ENCODE measurements at regions not wholly inside any gene's neighbourhood (a gene's known extent, or its start where the extent isn't known, plus 50 kb on each side); places are given as distances from the start of the nearest gene placed in this dataset.

DNA sequence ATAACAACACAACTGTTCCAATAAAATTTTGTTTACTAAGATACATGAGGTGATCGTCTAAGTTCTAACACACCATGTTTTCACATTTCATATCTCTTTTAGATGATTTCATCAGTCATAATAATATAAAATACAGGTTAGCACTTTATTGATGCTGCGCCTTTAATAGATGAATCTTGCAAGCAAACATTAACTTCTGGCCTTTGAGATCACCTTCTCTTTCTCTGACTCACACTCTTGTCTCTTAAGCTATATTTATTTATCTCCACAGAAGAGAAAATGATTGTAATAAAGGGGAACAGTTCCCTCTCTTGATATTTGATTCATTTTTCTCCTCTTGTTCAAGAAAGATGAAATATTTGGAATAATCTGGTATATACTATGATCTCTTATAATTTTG lies 603.3 kb upstream of the POU3F3 start:
- no peak for ATAC-seq

DNA sequence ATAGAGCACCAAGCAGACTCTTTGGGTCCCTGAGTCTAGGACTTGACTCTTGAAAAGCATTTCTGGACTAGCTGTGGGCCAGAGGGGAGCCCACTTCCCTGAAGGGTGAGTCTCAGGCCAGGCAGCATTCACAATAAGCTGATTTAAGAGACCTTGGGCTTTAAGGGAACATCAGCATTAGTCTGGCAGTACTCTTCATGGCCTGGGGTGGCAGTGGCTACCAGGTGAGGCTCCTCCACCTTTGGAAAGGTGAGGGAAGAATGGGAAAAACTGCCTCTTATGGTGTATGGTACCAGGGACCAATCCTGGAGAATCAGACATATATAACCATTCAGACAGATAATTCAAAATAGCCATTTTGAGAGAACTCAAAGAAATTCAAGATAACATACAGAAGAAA lies 599.9 kb upstream of the POU3F3 start:
- ATAC-seq, result no peak
- TF ChIP-seq BACH2 (CRISPR knock-in tag; IDR thresholded peaks at IDR 0.05; ENCODE audit: borderline replicate concordance) (no peak), ESRRG (CRISPR knock-in tag; IDR thresholded peaks at IDR 0.05) (no peak), ARNTL (CRISPR knock-in tag; IDR thresholded peaks at IDR 0.05; ENCODE audit: borderline replicate concordance, low read depth) (no peak), POU6F1 (CRISPR knock-in tag; IDR thresholded peaks at IDR 0.05; ENCODE audit: borderline replicate concordance, low read depth) (no peak), ZNF565 (CRISPR knock-in tag; conservative IDR thresholded peaks at IDR 0.05; ENCODE audit: low read depth) (no peak), CSDC2 (CRISPR knock-in tag; IDR thresholded peaks at IDR 0.05) (no peak), CREB5 (CRISPR knock-in tag; IDR thresholded peaks at IDR 0.05; ENCODE audit: low read depth) (no peak), ZC3H10 (CRISPR knock-in tag; IDR thresholded peaks at IDR 0.05) (no peak), OSR1 (CRISPR knock-in tag; IDR thresholded peaks at IDR 0.05) (no peak), SNAI2 (CRISPR knock-in tag; IDR thresholded peaks at IDR 0.05) (no peak), TCF4 (CRISPR knock-in tag; IDR thresholded peaks at IDR 0.05; ENCODE audit: borderline replicate concordance) (no peak), RARB (CRISPR knock-in tag; IDR thresholded peaks at IDR 0.05) (no peak), GLIS3 (CRISPR knock-in tag; IDR thresholded peaks at IDR 0.05) (no peak), ZFP30 (CRISPR knock-in tag; IDR thresholded peaks at IDR 0.05) (no peak), ISL1 (CRISPR knock-in tag; IDR thresholded peaks at IDR 0.05) (no peak), ZNF8 (CRISPR knock-in tag; IDR thresholded peaks at IDR 0.05) (no peak)
- TF ChIP-seq, protein P1, sequence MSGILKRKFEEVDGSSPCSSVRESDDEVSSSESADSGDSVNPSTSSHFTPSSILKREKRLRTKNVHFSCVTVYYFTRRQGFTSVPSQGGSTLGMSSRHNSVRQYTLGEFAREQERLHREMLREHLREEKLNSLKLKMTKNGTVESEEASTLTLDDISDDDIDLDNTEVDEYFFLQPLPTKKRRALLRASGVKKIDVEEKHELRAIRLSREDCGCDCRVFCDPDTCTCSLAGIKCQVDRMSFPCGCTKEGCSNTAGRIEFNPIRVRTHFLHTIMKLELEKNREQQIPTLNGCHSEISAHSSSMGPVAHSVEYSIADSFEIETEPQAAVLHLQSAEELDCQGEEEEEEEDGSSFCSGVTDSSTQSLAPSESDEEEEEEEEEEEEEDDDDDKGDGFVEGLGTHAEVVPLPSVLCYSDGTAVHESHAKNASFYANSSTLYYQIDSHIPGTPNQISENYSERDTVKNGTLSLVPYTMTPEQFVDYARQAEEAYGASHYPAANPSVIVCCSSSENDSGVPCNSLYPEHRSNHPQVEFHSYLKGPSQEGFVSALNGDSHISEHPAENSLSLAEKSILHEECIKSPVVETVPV (CRISPR knock-in tag; IDR thresholded peaks at IDR 0.05), result no peak
- TF ChIP-seq, protein P2, sequence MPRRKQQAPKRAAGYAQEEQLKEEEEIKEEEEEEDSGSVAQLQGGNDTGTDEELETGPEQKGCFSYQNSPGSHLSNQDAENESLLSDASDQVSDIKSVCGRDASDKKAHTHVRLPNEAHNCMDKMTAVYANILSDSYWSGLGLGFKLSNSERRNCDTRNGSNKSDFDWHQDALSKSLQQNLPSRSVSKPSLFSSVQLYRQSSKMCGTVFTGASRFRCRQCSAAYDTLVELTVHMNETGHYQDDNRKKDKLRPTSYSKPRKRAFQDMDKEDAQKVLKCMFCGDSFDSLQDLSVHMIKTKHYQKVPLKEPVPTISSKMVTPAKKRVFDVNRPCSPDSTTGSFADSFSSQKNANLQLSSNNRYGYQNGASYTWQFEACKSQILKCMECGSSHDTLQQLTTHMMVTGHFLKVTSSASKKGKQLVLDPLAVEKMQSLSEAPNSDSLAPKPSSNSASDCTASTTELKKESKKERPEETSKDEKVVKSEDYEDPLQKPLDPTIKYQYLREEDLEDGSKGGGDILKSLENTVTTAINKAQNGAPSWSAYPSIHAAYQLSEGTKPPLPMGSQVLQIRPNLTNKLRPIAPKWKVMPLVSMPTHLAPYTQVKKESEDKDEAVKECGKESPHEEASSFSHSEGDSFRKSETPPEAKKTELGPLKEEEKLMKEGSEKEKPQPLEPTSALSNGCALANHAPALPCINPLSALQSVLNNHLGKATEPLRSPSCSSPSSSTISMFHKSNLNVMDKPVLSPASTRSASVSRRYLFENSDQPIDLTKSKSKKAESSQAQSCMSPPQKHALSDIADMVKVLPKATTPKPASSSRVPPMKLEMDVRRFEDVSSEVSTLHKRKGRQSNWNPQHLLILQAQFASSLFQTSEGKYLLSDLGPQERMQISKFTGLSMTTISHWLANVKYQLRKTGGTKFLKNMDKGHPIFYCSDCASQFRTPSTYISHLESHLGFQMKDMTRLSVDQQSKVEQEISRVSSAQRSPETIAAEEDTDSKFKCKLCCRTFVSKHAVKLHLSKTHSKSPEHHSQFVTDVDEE (CRISPR knock-in tag; IDR thresholded peaks at IDR 0.05), result no peak

More for the DNA sequence above, 603.3 kb upstream of the POU3F3 start:
- TF ChIP-seq ZNF8 (CRISPR knock-in tag; IDR thresholded peaks at IDR 0.05) (no peak), ZFP3 (CRISPR knock-in tag; IDR thresholded peaks at IDR 0.05) (no peak), POU6F1 (CRISPR knock-in tag; IDR thresholded peaks at IDR 0.05; ENCODE audit: borderline replicate concordance, low read depth) (no peak), SNAI2 (CRISPR knock-in tag; IDR thresholded peaks at IDR 0.05) (no peak), ARNTL (CRISPR knock-in tag; IDR thresholded peaks at IDR 0.05; ENCODE audit: borderline replicate concordance, low read depth) (no peak), CSDC2 (CRISPR knock-in tag; IDR thresholded peaks at IDR 0.05) (no peak), ZFP30 (CRISPR knock-in tag; IDR thresholded peaks at IDR 0.05) (no peak), GLIS3 (CRISPR knock-in tag; IDR thresholded peaks at IDR 0.05) (no peak), OSR1 (CRISPR knock-in tag; IDR thresholded peaks at IDR 0.05) (no peak), CREB5 (CRISPR knock-in tag; IDR thresholded peaks at IDR 0.05; ENCODE audit: low read depth) (no peak)
- TF ChIP-seq, protein P1 (CRISPR knock-in tag; IDR thresholded peaks at IDR 0.05), result no peak
- TF ChIP-seq, protein P3, sequence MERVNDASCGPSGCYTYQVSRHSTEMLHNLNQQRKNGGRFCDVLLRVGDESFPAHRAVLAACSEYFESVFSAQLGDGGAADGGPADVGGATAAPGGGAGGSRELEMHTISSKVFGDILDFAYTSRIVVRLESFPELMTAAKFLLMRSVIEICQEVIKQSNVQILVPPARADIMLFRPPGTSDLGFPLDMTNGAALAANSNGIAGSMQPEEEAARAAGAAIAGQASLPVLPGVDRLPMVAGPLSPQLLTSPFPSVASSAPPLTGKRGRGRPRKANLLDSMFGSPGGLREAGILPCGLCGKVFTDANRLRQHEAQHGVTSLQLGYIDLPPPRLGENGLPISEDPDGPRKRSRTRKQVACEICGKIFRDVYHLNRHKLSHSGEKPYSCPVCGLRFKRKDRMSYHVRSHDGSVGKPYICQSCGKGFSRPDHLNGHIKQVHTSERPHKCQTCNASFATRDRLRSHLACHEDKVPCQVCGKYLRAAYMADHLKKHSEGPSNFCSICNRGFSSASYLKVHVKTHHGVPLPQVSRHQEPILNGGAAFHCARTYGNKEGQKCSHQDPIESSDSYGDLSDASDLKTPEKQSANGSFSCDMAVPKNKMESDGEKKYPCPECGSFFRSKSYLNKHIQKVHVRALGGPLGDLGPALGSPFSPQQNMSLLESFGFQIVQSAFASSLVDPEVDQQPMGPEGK (CRISPR knock-in tag; IDR thresholded peaks at IDR 0.05; ENCODE audit: borderline replicate concordance), result no peak

Data from SK-N-SH treated with all-trans-retinoic acid at 6 μM for 48 hours (cell line).